ENCODE measurements at regions not wholly inside any gene's neighbourhood (a gene's known extent, or its start where the extent isn't known, plus 50 kb on each side); places are given as distances from the start of the nearest gene placed in this dataset.
"Not testable (repeated sequence)": the region's sequence is repeated elsewhere in the genome, so short reads cannot be mapped to it uniquely, and the experiment has no call there.

GRCh38 chr3:180424305-180424704, 177.7 kb upstream of the TTC14 start:
- DNase-seq: not testable (repeated sequence)

DNA sequence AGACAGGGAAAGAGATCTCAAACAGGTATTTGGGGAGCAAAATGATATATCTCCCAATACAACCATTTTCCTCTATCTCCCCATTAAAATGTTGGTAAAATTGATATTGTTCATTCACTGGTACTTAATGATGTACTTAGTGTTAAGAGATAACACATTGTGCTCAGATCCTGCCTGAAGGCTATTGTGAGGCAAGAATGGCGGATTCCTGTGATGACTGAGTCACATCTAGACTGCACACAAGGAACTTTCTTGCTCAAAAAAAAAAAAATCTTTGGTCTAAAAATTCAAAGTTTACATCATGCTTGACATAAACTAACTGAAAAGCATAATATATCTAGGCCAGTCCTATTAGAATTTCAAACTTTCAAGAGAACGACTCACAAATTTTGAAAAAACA, 171.1 kb upstream of the TTC14 start:
- no peak for DNase-seq

DNA sequence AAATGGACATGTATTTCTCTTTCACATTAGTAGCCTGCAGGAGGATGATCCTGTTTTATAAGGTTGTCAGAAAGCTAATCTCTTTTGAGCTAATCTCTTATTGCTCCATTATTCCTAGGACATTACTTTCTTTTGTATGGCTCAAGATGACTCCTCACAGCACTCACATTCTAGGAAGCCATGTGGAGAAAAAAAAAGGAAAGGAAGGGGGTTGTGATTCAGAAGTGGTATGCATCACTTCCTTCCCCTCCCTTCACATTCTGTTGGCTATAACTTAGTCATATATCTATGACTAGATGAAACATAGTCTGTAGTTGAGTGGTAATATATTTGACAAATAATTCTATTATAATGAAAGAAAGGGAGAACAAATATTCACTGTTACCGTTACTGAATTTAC, 168.8 kb upstream of the TTC14 start:
- no peak for DNase-seq

GRCh38 chr3:180447136-180447535, 154.8 kb upstream of the TTC14 start:
- DNase-seq: no peak

DNA sequence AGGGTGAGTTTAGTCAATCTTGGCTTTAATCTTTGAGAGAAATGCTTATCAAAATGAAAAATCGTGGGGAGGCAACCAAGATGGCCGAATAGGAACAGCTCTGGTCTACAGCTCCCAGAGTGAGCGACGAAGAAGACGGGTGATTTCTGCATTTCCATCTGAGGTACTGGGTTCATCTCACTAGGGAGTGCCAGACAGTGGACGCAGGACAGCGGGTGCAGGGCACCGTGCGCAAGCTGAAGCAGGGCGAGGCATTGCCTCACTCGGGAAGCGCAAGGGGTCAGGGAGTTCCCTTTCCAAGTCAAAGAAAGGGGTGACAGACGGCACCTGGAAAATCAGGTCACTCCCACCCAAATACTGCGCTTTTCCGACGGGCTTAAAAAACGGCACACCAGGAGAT, 153.6 kb upstream of the TTC14 start:
- DNase-seq: not testable (repeated sequence)

GRCh38 chr3:180457225-180457624, 144.7 kb upstream of the TTC14 start:
- no peak for DNase-seq

DNA sequence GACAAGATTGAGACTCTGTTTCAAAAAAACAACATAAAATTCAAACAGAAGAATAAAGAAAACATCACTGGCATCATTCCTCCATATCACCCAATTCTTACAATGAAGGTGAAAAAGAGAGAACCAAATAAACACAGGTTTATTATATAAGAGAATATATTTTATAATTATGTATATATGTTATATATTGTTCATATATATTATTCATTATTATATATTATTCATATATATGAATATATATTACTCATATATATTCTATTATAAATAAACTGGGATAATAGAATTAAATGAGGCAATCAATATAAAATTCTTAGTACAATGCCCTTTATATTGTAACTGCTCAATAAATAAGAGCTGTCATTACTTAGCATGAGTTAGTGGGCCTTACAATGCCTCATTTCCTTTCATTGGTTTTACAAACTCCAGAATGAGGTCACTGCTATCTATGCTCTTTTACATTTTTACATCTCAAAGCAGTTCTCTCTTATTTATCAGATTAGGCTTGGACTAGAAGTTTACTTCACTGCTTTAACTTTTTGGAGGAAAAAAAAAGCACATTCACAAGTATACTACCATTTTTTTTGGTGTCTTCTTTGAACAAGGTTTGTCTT, 135.5 kb upstream of the TTC14 start:
- no peak for DNase-seq

DNA sequence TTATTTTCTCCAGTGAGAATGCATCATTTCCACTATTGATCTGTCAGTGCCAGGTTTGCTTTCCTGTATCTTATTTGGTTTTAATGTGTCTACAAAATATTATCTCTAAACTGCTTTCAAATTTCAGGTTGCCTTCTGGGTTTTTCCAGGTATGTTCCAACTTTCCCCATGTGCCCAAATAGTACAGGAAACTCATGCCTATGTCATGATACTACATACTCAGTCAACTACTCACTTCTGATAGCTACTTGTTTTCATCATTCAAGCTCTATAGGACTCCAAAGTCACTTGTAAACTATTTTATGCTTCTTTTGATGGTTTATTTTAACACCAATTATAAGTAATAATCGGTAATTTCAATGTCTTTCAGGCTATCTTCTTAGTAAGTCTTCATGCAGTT, 134.8 kb upstream of the TTC14 start:
- no peak for DNase-seq

- DNase-seq: no peak
Measured at GRCh38 chr3:180469149-180469548, 132.8 kb upstream of the TTC14 start.

GRCh38 chr3:180478695-180479094, 123.3 kb upstream of the TTC14 start:
- DNase-seq: no peak

DNA sequence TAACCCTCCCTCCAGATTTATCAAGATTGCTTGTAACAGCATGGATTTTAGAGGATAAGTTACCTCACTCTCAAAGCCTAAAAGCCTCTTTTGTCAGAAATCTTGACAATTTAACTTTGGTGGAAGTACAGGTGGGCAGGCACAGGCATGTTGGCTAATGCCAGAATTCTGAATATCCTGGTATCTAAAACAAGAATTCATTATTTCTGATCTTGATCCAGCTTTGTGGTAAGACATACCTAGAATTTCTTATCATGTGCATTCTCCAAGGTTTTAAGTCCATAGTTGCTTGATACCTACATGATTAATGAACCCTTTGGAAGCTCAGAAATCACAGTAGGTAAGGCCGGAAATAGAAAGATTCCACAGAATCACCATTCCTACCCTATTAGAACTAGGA, 109.9 kb upstream of the TTC14 start:
- no peak for DNase-seq

- no peak for DNase-seq
Measured at GRCh38 chr3:180496995-180497394, 105.0 kb upstream of the TTC14 start.

- DNase-seq: no peak
Measured at GRCh38 chr3:180516368-180516767, 85.6 kb upstream of the TTC14 start.

DNA sequence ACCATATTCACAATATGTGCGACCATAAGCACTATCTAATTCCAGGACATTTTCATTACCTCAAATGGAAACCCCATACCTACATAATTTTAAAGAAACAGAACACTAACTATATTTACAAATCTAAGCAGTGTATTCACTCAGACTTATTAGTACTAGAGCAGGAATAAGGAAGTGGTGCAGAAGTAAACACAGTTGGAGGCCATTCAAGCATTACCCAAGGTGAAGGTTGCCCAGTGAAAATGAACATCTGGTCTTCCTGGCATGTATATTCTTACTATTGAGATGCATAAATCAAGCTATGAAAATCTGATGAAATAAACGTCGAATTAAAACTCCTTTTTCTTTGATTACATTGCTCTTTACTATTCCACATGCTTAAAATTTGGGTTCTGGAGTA, 78.9 kb upstream of the TTC14 start:
- no peak for DNase-seq

DNA sequence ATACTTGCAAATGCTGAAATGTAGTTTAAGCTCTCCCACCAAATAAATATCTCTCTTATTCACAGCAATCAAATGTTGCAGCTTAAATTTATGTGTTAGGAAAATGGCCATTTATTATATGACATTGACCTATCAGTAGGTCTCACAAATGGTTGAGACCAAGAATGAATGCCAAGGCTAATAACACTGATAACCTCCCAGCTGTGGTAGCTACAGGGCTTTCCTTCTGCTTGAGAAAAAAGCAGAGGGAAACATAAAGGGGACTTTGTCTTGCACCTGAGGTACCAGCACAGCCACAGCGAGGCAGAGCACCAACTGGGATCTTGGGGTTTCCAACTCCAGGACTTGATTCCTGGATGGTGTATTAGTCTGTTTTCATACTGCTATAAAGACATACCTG, 73.1 kb upstream of the TTC14 start:
- no peak for DNase-seq

- DNase-seq: no peak
Measured at GRCh38 chr3:180529778-180530177, 72.2 kb upstream of the TTC14 start.

- DNase-seq: no peak
Measured at GRCh38 chr3:180530276-180530675, 71.7 kb upstream of the TTC14 start.

GRCh38 chr3:180531303-180532278, 70.4 kb upstream of the TTC14 start:
- no peak for DNase-seq

GRCh38 chr3:180534828-180535227, 67.1 kb upstream of the TTC14 start:
- DNase-seq: no peak

DNA sequence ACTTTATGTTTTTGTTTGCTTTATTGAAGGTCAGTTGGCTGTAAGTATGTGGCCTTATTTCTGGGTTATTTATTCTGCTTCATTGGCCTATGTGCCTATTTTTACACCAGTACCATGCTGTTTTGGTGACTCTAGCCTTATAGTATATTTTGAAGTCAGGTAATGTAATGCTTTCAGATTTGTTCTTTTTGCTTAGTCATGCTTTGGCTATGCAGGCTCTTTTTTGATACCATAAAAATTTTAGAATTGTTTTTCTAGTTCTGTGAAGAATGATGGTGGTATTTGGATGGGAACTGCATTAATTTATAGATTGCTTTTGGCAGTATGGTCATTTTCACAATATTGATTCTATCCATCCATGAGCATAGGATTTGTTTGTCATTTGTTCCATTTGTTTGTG, 63.5 kb upstream of the TTC14 start:
- DNase-seq: no peak

GRCh38 chr3:180543877-180544276, 58.1 kb upstream of the TTC14 start:
- no peak for DNase-seq

GRCh38 chr3:180546863-180547262, 55.1 kb upstream of the TTC14 start:
- DNase-seq: no peak

- DNase-seq: no peak
Measured at GRCh38 chr3:180548050-180548449, 53.9 kb upstream of the TTC14 start.
